MM.1S (cell line): ENCODE measurements at regions not wholly inside any gene's neighbourhood (a gene's known extent, or its start where the extent isn't known, plus 50 kb on each side); places are given as distances from the start of the nearest gene placed in this dataset.

ENCODE experiments used
- EZH2 ChIP-seq: fragments of 300-600 bp; sonication (generic); optimal IDR thresholded peaks from 2 replicates; pipeline ENCODE3; 2017; ENCODE audit warnings: low read depth, mild to moderate bottlenecking, antibody characterized with exemption, low read length, mixed read lengths
- TF ChIP-seq, protein P1 (sequence below): fragments of 300-600 bp; sonication (generic); IDR thresholded peaks from 2 replicates; pipeline ENCODE4 v1.5.1; 2016; ENCODE audit warnings: antibody characterized with exemption, low read length, mixed read lengths

- TF ChIP-seq, protein P1, sequence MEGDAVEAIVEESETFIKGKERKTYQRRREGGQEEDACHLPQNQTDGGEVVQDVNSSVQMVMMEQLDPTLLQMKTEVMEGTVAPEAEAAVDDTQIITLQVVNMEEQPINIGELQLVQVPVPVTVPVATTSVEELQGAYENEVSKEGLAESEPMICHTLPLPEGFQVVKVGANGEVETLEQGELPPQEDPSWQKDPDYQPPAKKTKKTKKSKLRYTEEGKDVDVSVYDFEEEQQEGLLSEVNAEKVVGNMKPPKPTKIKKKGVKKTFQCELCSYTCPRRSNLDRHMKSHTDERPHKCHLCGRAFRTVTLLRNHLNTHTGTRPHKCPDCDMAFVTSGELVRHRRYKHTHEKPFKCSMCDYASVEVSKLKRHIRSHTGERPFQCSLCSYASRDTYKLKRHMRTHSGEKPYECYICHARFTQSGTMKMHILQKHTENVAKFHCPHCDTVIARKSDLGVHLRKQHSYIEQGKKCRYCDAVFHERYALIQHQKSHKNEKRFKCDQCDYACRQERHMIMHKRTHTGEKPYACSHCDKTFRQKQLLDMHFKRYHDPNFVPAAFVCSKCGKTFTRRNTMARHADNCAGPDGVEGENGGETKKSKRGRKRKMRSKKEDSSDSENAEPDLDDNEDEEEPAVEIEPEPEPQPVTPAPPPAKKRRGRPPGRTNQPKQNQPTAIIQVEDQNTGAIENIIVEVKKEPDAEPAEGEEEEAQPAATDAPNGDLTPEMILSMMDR: no peak
- TF ChIP-seq EZH2: no peak
Observed at GRCh38 chr7:148486937-148487336, 103.6 kb upstream of the C7orf33 start.
